Stomach (tissue), 4 donors: ENCODE measurements at regions not wholly inside any gene's neighbourhood (a gene's known extent, or its start where the extent isn't known, plus 50 kb on each side); places are given as distances from the start of the nearest gene placed in this dataset.
A peak's percentile ranks its signal among the peaks of the same experiment; 100 is the strongest.

Experiments
- EP300 ChIP-seq: sonication (generic); formaldehyde crosslinking; IDR thresholded peaks from one replicate; pipeline ENCODE4 v1.6.1; 2017; ENCODE audit warnings: antibody characterized with exemption
- POLR2A ChIP-seq, 4 donors: fragments of 450-650 bp; IDR thresholded peaks; one replicate each; pipeline ENCODE4 v1.6.1; 2016; ENCODE audit warnings: antibody characterized with exemption in 4 of 4, control low read depth in 2 of 4, mild to moderate bottlenecking in 1 of 4, moderate library complexity in 1 of 4
- POLR2AphosphoS5 ChIP-seq, 3 donors: sonication (generic); formaldehyde crosslinking; IDR thresholded peaks; one replicate each; pipeline ENCODE4 v1.6.1; 2016; ENCODE audit warnings: antibody characterized with exemption in 3 of 3
- TF ChIP-seq, protein P1 (sequence below), 7 experiments: fragments of 450-650 bp in 4 of 7; fragments of 200-600 bp in 3 of 7; sonication (generic) in 3 of 7; IDR thresholded peaks; one replicate each; pipeline ENCODE4 v1.5.1; 2016 to 2019; ENCODE audit warnings: antibody characterized with exemption in 7 of 7, control low read depth in 2 of 7, mild to moderate bottlenecking in 1 of 7

GRCh38 chr2:137888845-137889244, 75.4 kb upstream of the HNMT start:
- TF ChIP-seq, protein P1, sequence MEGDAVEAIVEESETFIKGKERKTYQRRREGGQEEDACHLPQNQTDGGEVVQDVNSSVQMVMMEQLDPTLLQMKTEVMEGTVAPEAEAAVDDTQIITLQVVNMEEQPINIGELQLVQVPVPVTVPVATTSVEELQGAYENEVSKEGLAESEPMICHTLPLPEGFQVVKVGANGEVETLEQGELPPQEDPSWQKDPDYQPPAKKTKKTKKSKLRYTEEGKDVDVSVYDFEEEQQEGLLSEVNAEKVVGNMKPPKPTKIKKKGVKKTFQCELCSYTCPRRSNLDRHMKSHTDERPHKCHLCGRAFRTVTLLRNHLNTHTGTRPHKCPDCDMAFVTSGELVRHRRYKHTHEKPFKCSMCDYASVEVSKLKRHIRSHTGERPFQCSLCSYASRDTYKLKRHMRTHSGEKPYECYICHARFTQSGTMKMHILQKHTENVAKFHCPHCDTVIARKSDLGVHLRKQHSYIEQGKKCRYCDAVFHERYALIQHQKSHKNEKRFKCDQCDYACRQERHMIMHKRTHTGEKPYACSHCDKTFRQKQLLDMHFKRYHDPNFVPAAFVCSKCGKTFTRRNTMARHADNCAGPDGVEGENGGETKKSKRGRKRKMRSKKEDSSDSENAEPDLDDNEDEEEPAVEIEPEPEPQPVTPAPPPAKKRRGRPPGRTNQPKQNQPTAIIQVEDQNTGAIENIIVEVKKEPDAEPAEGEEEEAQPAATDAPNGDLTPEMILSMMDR (IDR thresholded peaks at IDR 0.05): peak in 2 of 7 experiments; percentile 17
- TF ChIP-seq POLR2A (IDR thresholded peaks at IDR 0.05) (no peak), EP300 (no peak), POLR2AphosphoS5 (IDR thresholded peaks at IDR 0.05) (no peak)
